MCF 10A (cell line): ENCODE measurements at regions not wholly inside any gene's neighbourhood (a gene's known extent, or its start where the extent isn't known, plus 50 kb on each side); places are given as distances from the start of the nearest gene placed in this dataset.

Source experiments
- BruUV-seq: library from RNA; stranded (reverse); fragments of 400-500 nt; replicated peaks from 2 replicates; lab custom pipeline; 2021; lab: Mats Ljungman, UMichigan
- CTCF ChIA-PET: fragments of 300-600 bp; sonication (Branson Sonifier 250); formaldehyde crosslinking; extraction: SDS; loops from one replicate; lab custom pipeline; 2021; ENCODE audit warnings: antibody characterized with exemption, inconsistent platforms; lab: Yijun Ruan, JAX
- POLR2A ChIA-PET: fragments of 300-600, 350-650 bp; sonication (Branson Sonifier 250); formaldehyde crosslinking; extraction: SDS; loops from one replicate; lab custom pipeline; 2020; ENCODE audit warnings: antibody characterized with exemption, inconsistent platforms; lab: Yijun Ruan, JAX
- DNase-seq: peaks from one replicate; pipeline ENCODE4 v3.0.0-alpha.2; 2018; ENCODE audit not compliant: unreplicated experiment
- H3K27ac Mint-ChIP-seq: one replicate; pipeline ENCODE4 v1.8.0; 2022; ENCODE audit warnings: mild to moderate bottlenecking, low read depth, mixed read lengths; ENCODE audit not compliant: unreplicated experiment
- H3K27me3 Mint-ChIP-seq: one replicate; pipeline ENCODE4 v1.8.0; 2022; ENCODE audit warnings: mixed read lengths; ENCODE audit not compliant: insufficient read depth, unreplicated experiment
- H3K36me3 Mint-ChIP-seq: one replicate; pipeline ENCODE4 v1.8.0; 2022; ENCODE audit warnings: mild to moderate bottlenecking, moderate library complexity, mixed read lengths; ENCODE audit not compliant: insufficient read depth, unreplicated experiment
- H3K4me1 Mint-ChIP-seq: one replicate; pipeline ENCODE4 v1.8.0; 2022; ENCODE audit warnings: mixed read lengths; ENCODE audit not compliant: insufficient read depth, unreplicated experiment
- H3K4me3 Mint-ChIP-seq: one replicate; pipeline ENCODE4 v1.8.0; 2022; ENCODE audit warnings: mild to moderate bottlenecking, moderate library complexity, mixed read lengths; ENCODE audit not compliant: unreplicated experiment
- H3K9me3 Mint-ChIP-seq: one replicate; pipeline ENCODE4 v1.8.0; 2022; ENCODE audit warnings: mixed read lengths; ENCODE audit not compliant: unreplicated experiment
- intact Hi-C: fragments of 100-400 bp; cut with micrococcal nuclease; formaldehyde crosslinking; loops from 2 replicates; pipeline ENCODE4 v1.14.1; 2022
- TF ChIP-seq, protein P1 (sequence below): fragments of 200-600 bp; IDR thresholded peaks from one replicate; pipeline ENCODE4 v1.8.0; 2022; ENCODE audit warnings: antibody characterized with exemption, mild to moderate bottlenecking; ENCODE audit not compliant: unreplicated experiment

DNA sequence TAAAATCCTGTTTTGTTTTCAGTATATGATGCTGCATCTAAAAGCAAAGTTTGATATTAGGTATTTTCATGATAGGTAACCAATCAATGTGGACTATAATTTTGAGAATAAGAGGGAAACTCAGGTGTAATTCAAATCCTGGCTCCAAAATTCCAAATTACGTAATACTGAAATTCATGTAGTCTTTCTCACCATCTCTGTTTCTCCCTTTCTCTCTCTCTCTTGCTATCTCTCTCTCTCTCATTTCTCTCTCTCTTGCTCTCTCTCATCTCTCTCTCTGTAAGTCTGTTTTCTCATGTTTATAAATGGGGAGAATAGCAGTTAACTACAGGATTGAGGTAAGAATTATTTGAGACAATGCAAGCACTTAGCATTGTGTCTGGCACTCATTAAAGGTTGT lies 401.1 kb upstream of the TLE4 start:
- ChIA-PET POLR2A (no interaction called here), CTCF (interaction anchor here (0.6 kb wide), 1 partner anchor 1580 kb away, joined by 3 read pairs; no protein-coding TSS in a partner anchor)
- H3K9me3 Mint-ChIP-seq, result peaks cover 23% of the 10 kb centered on the region
- H3K27ac Mint-ChIP-seq, result no peak overlapping the region
- H3K4me3 Mint-ChIP-seq, result no peak overlapping the region
- TF ChIP-seq, protein P1, sequence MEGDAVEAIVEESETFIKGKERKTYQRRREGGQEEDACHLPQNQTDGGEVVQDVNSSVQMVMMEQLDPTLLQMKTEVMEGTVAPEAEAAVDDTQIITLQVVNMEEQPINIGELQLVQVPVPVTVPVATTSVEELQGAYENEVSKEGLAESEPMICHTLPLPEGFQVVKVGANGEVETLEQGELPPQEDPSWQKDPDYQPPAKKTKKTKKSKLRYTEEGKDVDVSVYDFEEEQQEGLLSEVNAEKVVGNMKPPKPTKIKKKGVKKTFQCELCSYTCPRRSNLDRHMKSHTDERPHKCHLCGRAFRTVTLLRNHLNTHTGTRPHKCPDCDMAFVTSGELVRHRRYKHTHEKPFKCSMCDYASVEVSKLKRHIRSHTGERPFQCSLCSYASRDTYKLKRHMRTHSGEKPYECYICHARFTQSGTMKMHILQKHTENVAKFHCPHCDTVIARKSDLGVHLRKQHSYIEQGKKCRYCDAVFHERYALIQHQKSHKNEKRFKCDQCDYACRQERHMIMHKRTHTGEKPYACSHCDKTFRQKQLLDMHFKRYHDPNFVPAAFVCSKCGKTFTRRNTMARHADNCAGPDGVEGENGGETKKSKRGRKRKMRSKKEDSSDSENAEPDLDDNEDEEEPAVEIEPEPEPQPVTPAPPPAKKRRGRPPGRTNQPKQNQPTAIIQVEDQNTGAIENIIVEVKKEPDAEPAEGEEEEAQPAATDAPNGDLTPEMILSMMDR, result no peak
- BruUV-seq, result no TSS peak
- no peak for DNase-seq
- H3K27me3 Mint-ChIP-seq, result no peaks in the 10 kb centered on the region
- intact Hi-C loops, result no loop called here
- H3K4me1 Mint-ChIP-seq, result peaks cover 10% of the 10 kb centered on the region
- H3K36me3 Mint-ChIP-seq, result no peaks in the 10 kb centered on the region

GRCh38 chr9:79173932-79174331 lies 397.8 kb upstream of the TLE4 start:
- POLR2A ChIA-PET, result interaction anchor here (1.3 kb wide), 1 partner anchor 8 kb away, joined by 3 read pairs; no protein-coding TSS in a partner anchor
- Mint-ChIP-seq H3K36me3 (no peaks in the 10 kb centered on the region), H3K4me1 (no peaks in the 10 kb centered on the region), H3K9me3 (peaks cover 21% of the 10 kb centered on the region), H3K27me3 (no peaks in the 10 kb centered on the region), H3K27ac (no peak overlapping the region), H3K4me3 (no peak overlapping the region)
- intact Hi-C loops, result no loop called here
- BruUV-seq, result no TSS peak
- DNase-seq, result no peak
- CTCF ChIA-PET, result no interaction called here
- TF ChIP-seq, protein P1, result no peak

GRCh38 chr9:79176014-79176697 lies 395.6 kb upstream of the TLE4 start:
- no TSS peak for BruUV-seq
- no peaks in the 10 kb centered on the region for H3K9me3 Mint-ChIP-seq
- H3K27me3 Mint-ChIP-seq, result no peaks in the 10 kb centered on the region
- DNase-seq, result no peak
- no peaks in the 10 kb centered on the region for H3K36me3 Mint-ChIP-seq
- no peak overlapping the region for H3K4me3 Mint-ChIP-seq
- ChIA-PET CTCF (no interaction called here), POLR2A (interaction anchor here (2.3 kb wide), 1 partner anchor 11 kb away, joined by 12 read pairs; no protein-coding TSS in a partner anchor)
- intact Hi-C loops, result no loop called here
- no peaks in the 10 kb centered on the region for H3K4me1 Mint-ChIP-seq
- no peak overlapping the region for H3K27ac Mint-ChIP-seq
- TF ChIP-seq, protein P1, result no peak

DNA sequence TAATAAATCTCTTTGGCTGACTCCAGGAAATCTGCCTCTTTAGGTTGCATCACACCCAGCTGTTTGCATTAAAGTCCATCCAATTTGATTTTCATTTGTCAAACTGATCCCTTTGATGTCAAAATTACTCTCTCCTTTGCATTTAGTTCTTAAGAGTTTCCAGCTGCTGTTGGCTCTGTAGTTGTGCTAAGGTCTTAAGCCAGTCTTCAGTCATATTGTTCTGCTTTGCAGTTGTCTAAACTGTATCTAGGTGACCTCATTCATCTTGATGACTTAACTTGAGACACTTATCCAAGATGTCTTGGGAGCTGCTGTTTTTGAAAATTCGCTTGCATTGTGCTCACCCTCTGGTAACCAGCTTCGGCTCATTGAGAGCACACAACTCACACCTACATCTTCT lies 386.9 kb upstream of the TLE4 start:
- Mint-ChIP-seq H3K9me3 (peaks cover 7% of the 10 kb centered on the region), H3K4me3 (no peak overlapping the region), H3K27me3 (no peaks in the 10 kb centered on the region), H3K4me1 (peaks cover 10% of the 10 kb centered on the region), H3K36me3 (no peaks in the 10 kb centered on the region), H3K27ac (no peak overlapping the region)
- intact Hi-C loops, result no loop called here
- POLR2A ChIA-PET, result no interaction called here
- DNase-seq, result no peak
- BruUV-seq, result no TSS peak
- CTCF ChIA-PET, result interaction anchor here (0.7 kb wide), 1 partner anchor 468 kb away, joined by 3 read pairs; no protein-coding TSS in a partner anchor
- TF ChIP-seq, protein P1, result no peak
